ENCODE measurements at regions not wholly inside any gene's neighbourhood (a gene's known extent, or its start where the extent isn't known, plus 50 kb on each side); places are given as distances from the start of the nearest gene placed in this dataset.

- DNase-seq (ENCODE audit: low spot score in 2 of 2) = no peak
- Histone ChIP-seq H3K27me3 (peaks cover 5% of the 10 kb centered on the region), H3K4me1 (peaks cover 4% of the 10 kb centered on the region), H3K9me3 (no peaks in the 10 kb centered on the region), H3K27ac (peak overlapping the region; percentile 33), H3K4me3 (no peak overlapping the region), H3K36me3 (no peaks in the 10 kb centered on the region)
- TF ChIP-seq, protein P1, sequence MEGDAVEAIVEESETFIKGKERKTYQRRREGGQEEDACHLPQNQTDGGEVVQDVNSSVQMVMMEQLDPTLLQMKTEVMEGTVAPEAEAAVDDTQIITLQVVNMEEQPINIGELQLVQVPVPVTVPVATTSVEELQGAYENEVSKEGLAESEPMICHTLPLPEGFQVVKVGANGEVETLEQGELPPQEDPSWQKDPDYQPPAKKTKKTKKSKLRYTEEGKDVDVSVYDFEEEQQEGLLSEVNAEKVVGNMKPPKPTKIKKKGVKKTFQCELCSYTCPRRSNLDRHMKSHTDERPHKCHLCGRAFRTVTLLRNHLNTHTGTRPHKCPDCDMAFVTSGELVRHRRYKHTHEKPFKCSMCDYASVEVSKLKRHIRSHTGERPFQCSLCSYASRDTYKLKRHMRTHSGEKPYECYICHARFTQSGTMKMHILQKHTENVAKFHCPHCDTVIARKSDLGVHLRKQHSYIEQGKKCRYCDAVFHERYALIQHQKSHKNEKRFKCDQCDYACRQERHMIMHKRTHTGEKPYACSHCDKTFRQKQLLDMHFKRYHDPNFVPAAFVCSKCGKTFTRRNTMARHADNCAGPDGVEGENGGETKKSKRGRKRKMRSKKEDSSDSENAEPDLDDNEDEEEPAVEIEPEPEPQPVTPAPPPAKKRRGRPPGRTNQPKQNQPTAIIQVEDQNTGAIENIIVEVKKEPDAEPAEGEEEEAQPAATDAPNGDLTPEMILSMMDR (IDR thresholded peaks at IDR 0.05) = no peak
- no peak for TF ChIP-seq POLR2AphosphoS5 (IDR thresholded peaks at IDR 0.05)
- TF ChIP-seq POLR2A (IDR thresholded peaks at IDR 0.05) = no peak
- no peak for TF ChIP-seq EP300 (IDR thresholded peaks at IDR 0.05)
- WGBS = 33% methylated on average over 4 of the region's 4 CpGs
Observed at GRCh38 chr18:22814329-22814703, 118.8 kb upstream of the RBBP8 start.

GRCh38 chr18:22816266-22817176, 116.6 kb upstream of the RBBP8 start:
- Histone ChIP-seq H3K36me3 (no peaks in the 10 kb centered on the region), H3K4me3 (no peak overlapping the region), H3K27me3 (peaks cover 5% of the 10 kb centered on the region), H3K27ac (no peak overlapping the region), H3K4me1 (peaks cover 4% of the 10 kb centered on the region), H3K9me3 (no peaks in the 10 kb centered on the region)
- 53% methylated on average over 13 of the region's 18 CpGs for WGBS
- TF ChIP-seq EP300 (IDR thresholded peaks at IDR 0.05) (no peak), POLR2A (IDR thresholded peaks at IDR 0.05) (no peak), POLR2AphosphoS5 (IDR thresholded peaks at IDR 0.05) (no peak)
- TF ChIP-seq, protein P1 (IDR thresholded peaks at IDR 0.05) = no peak
- no peak for DNase-seq (ENCODE audit: low spot score in 2 of 2)

- no peak for DNase-seq (ENCODE audit: low spot score in 2 of 2)
- H3K9me3 ChIP-seq = no peaks in the 10 kb centered on the region
- peaks cover 5% of the 10 kb centered on the region for H3K27me3 ChIP-seq
- H3K4me1 ChIP-seq = peaks cover 4% of the 10 kb centered on the region
- no peaks in the 10 kb centered on the region for H3K36me3 ChIP-seq
- H3K27ac ChIP-seq = no peak overlapping the region
- 11% methylated on average over 1 of the region's 1 CpG for WGBS
- TF ChIP-seq POLR2AphosphoS5 (IDR thresholded peaks at IDR 0.05) = no peak
- no peak for TF ChIP-seq EP300 (IDR thresholded peaks at IDR 0.05)
- no peak for TF ChIP-seq POLR2A (IDR thresholded peaks at IDR 0.05)
- TF ChIP-seq, protein P1 (IDR thresholded peaks at IDR 0.05) = no peak
- no peak overlapping the region for H3K4me3 ChIP-seq
Observed at GRCh38 chr18:22817844-22818243, 115.3 kb upstream of the RBBP8 start.

DNA sequence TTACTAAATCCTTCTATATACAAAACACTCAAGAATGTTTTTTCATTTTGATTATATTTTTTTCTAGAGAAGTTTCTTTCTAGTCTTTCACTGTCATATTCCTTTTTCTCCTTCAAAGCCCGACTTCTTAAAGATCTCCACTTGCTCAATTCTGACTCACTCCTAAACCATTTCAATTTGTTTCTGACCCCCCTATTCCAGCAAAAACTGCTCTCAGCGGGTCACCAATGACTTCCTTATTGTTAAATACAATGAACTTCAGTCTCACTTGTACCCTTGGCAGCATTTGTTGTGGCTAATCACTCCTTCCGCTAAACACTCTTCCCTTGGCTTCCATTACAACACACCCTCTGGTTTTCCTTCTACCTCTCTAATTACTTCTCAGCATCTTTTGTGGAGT, 111.1 kb upstream of the RBBP8 start:
- H3K9me3 ChIP-seq = no peaks in the 10 kb centered on the region
- H3K36me3 ChIP-seq = no peaks in the 10 kb centered on the region
- H3K27me3 ChIP-seq = no peaks in the 10 kb centered on the region
- no peak overlapping the region for H3K27ac ChIP-seq
- TF ChIP-seq EP300 (IDR thresholded peaks at IDR 0.05) = no peak
- TF ChIP-seq POLR2AphosphoS5 (IDR thresholded peaks at IDR 0.05) = no peak
- TF ChIP-seq, protein P1 (IDR thresholded peaks at IDR 0.05) = no peak
- no peak for TF ChIP-seq POLR2A (IDR thresholded peaks at IDR 0.05)
- H3K4me1 ChIP-seq = peaks cover 6% of the 10 kb centered on the region
- DNase-seq (ENCODE audit: low spot score in 2 of 2) = no peak
- 55% methylated on average over 3 of the region's 3 CpGs for WGBS
- H3K4me3 ChIP-seq = no peak overlapping the region

GRCh38 chr18:22822841-22823508, 110.2 kb upstream of the RBBP8 start:
- no peak overlapping the region for H3K27ac ChIP-seq
- TF ChIP-seq EP300 (IDR thresholded peaks at IDR 0.05) = no peak
- TF ChIP-seq POLR2AphosphoS5 (IDR thresholded peaks at IDR 0.05) = no peak
- TF ChIP-seq, protein P1 (IDR thresholded peaks at IDR 0.05) = no peak
- TF ChIP-seq POLR2A (IDR thresholded peaks at IDR 0.05) = no peak

More at GRCh38 chr18:22822841-22823508, 110.2 kb upstream of the RBBP8 start:
- H3K4me3 ChIP-seq = no peak overlapping the region
- no peaks in the 10 kb centered on the region for H3K9me3 ChIP-seq
- WGBS = 87% methylated on average over 3 of the region's 3 CpGs
- no peak for DNase-seq (ENCODE audit: low spot score in 2 of 2)
- no peaks in the 10 kb centered on the region for H3K36me3 ChIP-seq
- peaks cover 6% of the 10 kb centered on the region for H3K4me1 ChIP-seq
- no peaks in the 10 kb centered on the region for H3K27me3 ChIP-seq

All from suprapubic skin (tissue), 4 donors.